Adipocyte (in vitro differentiated cells): ENCODE measurements at regions not wholly inside any gene's neighbourhood (a gene's known extent, or its start where the extent isn't known, plus 50 kb on each side); places are given as distances from the start of the nearest gene placed in this dataset.
"Not testable (repeated sequence)": the region's sequence is repeated elsewhere in the genome, so short reads cannot be mapped to it uniquely, and the experiment has no call there.

Experiments
- DNase-seq: peaks from one replicate; pipeline ENCODE4 v3.0.0-alpha.2; 2015; ENCODE audit warnings: low read depth
- H3K27me3 ChIP-seq: replicated peaks from 2 replicates; pipeline ENCODE4 v1.7.0; 2013; ENCODE audit warnings: mild to moderate bottlenecking, low read length, moderate library complexity; ENCODE audit not compliant: control insufficient read depth, insufficient read depth
- H3K36me3 ChIP-seq: 2 replicates; pipeline ENCODE4 v1.7.0; 2013; ENCODE audit warnings: low read length, mild to moderate bottlenecking, moderate library complexity; ENCODE audit not compliant: control insufficient read depth, insufficient read depth, severe bottlenecking
- H3K4me1 ChIP-seq: 2 replicates; pipeline ENCODE4 v1.7.0; 2013; ENCODE audit warnings: mild to moderate bottlenecking, low read length, moderate library complexity; ENCODE audit not compliant: control insufficient read depth, insufficient read depth
- H3K4me3 ChIP-seq: 2 replicates; pipeline ENCODE4 v1.7.0; 2013; ENCODE audit warnings: mild to moderate bottlenecking, low read length, moderate library complexity
- H3K9ac ChIP-seq: 2 replicates; pipeline ENCODE4 v1.7.0; 2013; ENCODE audit warnings: mild to moderate bottlenecking, low read length, moderate library complexity
- H3K9me3 ChIP-seq: 2 replicates; pipeline ENCODE4 v1.7.0; 2013; ENCODE audit warnings: mild to moderate bottlenecking, low read length, moderate library complexity; ENCODE audit not compliant: control insufficient read depth

DNA sequence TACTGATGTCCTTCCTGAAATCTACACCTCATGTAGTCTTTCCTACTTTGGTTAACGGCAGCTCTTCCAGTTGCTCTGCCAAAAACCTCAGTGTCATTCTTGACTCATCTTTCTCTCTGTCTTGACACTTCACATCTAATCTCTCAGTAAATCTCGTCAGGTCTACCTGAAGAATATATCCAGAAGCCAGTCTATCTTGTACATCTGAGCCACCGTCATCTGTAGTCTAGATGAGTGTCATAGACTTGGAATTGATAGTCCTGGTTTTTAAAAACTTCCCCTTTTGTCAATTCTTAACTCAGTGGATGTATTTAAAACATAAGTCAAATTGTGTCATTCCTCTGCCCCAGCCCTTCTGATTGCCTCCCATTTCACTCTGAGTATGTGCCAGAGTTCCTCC, 90.6 kb downstream of the CCDC74A start:
- H3K9me3 ChIP-seq, H3K27me3 ChIP-seq, H3K9ac ChIP-seq, DNase-seq, H3K4me3 ChIP-seq, H3K36me3 ChIP-seq, H3K4me1 ChIP-seq: not testable (repeated sequence)

DNA sequence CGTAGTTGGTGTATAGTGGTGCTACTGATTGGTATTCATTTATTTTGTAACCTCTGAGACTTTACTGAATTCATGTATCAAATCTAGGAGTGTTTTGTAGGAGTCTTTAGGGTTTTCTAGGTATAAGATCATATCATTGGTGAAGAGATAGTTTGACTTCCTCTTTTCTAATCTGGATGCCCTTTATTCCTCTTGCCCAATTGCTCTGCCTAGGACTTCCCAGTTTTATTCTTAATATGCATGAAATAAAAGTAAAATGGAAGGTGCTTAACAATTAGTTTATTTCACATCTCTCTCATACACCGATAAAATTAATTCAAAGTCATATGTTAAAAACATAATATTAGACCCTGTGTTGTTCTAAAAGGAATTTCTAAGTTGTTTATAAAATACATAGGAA, 95.2 kb downstream of the CCDC74A start:
- not testable (repeated sequence) for H3K9ac ChIP-seq, H3K4me3 ChIP-seq, H3K36me3 ChIP-seq, H3K4me1 ChIP-seq, DNase-seq, H3K27me3 ChIP-seq, H3K9me3 ChIP-seq

DNA sequence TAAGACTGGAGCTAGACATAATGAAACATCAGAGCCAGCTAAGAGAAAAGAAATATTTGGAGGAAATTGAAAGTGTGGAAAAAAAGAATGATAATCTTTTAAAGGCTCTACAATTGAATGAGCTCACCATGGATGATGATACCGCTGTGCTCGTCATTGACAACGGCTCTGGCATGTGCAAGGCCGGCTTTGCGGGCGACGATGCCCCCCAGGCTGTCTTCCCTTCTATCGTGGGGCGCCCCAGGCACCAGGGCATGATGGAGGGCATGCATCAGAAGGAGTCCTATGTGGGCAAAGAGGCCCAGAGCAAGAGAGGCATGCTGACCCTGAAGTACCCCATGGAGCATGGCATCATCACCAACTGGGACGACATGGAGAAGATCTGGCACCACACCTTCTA, 98.3 kb downstream of the CCDC74A start:
- H3K9me3 ChIP-seq, H3K36me3 ChIP-seq, DNase-seq, H3K9ac ChIP-seq, H3K27me3 ChIP-seq, H3K4me3 ChIP-seq, H3K4me1 ChIP-seq: not testable (repeated sequence)

DNA sequence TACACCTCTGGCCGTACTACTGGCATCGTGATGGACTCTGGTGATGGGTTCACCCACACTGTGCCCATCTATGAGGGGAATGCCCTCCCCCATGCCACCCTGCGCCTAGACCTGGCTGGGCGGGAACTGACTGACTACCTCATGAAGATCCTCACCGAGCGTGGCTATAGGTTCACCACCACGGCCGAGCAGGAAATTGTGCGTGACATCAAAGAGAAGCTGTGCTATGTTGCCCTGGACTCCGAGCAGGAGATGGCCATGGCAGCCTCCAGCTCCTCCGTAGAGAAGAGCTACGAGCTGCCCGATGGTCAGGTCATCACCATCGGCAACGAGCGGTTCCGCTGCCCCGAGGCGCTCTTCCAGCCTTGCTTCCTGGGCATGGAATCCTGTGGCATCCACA, 98.9 kb downstream of the CCDC74A start:
- not testable (repeated sequence) for DNase-seq, H3K9ac ChIP-seq, H3K9me3 ChIP-seq, H3K4me3 ChIP-seq, H3K4me1 ChIP-seq, H3K27me3 ChIP-seq, H3K36me3 ChIP-seq

DNA sequence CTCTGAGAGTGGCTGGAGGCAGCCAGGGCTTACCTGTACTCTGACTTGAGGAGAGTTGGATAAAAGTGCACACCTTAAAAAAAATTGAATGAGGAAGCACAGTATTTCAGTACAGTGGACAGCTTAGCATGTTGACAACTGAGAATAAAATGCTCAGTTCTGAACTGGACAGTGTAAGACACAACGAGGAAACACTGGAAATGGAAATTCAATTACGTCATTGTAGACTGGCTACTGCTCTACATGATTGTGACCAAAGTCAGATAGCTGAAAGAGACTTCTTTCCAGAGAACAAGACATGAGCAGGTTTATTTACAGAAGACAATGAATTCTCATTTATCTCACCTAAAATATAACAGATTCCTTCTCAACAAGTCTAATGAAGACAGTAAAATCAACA, 100.1 kb downstream of the CCDC74A start:
- H3K27me3 ChIP-seq, H3K9ac ChIP-seq, H3K4me1 ChIP-seq, H3K4me3 ChIP-seq, H3K9me3 ChIP-seq, DNase-seq, H3K36me3 ChIP-seq: not testable (repeated sequence)

DNA sequence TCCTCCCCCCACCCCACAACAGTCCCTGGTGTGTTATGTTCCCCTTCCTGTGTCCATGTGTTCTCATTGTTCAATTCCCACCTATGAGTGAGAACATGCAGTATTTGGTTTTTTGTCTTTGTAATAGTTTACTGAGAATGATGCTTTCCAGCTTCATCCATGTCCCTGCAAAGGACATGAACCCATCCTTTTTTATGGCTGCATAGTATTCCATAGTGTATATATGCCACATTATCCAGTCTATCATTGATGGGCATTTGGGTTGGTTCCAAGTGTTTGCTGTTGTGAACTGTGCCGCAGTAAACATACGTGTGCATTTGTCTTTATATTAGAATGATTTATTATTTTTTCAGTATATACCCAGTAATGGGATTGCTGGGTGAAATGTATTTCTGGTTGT, 104.0 kb downstream of the CCDC74A start:
- not testable (repeated sequence) for H3K36me3 ChIP-seq, DNase-seq, H3K9ac ChIP-seq, H3K27me3 ChIP-seq, H3K4me3 ChIP-seq, H3K4me1 ChIP-seq, H3K9me3 ChIP-seq

DNA sequence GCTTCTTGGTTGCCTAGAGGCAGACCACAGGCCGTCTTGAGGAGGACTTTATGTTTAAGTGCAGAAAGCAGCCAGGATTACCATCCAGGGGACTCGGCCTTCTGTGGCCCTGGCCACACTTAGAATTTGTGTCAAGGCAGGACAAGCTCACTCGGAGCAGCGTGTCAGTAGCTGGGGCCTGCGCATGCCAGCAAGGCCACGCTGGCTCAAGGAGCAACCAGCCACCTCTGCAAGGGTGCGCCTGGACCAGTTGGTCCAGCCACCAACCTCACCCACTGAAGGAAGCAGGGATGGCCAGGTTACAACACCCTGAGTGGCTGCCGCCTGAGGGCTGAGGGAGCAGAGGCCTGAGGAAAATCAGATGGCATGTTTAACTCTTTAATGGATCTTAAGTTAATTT, 105.7 kb downstream of the CCDC74A start:
- H3K9ac ChIP-seq, DNase-seq, H3K4me3 ChIP-seq, H3K36me3 ChIP-seq, H3K4me1 ChIP-seq, H3K9me3 ChIP-seq, H3K27me3 ChIP-seq: not testable (repeated sequence)

DNA sequence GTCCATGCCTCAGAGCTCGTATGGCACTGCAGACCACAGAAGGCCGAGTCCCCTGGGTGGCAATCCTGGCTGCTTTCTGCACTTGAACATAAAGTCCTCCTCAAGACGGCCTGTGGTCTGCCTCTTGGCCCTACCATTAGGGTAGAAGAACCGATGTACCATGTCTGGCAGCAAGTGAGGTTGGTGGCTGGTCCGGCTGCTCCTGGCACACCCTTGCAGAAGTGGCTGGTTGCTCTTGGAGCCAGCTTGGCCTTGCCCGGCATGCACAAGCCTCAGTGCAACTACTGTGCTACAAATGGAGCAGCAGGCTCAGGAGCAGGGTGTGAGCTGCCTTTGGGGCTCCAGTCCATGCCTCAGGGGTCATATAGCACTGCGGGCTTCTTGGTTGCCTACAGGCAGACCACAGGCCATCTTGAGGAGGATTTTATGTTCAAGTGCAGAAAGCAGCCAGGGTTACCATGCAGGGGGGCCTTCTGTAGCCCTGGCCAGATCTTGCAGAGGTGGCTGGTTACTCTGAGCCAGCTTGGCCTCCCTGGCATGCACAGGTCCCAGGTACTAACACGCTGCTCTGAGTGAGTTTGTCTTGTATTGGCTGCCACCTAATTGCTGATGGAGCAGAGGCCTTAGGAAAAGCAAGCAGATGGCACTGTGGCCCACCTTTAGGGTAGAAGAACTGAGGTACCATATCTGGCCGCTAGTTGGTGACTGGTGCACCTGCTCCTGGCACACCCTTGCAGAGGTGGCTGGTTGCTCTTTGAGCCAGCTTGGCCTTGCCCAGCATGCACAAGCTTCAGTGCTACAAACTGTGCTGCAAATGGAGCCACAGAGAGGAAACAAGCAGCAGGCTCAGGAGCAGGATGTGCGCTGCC, 106.4 kb downstream of the CCDC74A start:
- not testable (repeated sequence) for H3K36me3 ChIP-seq, DNase-seq, H3K4me3 ChIP-seq, H3K4me1 ChIP-seq, H3K9me3 ChIP-seq, H3K9ac ChIP-seq, H3K27me3 ChIP-seq

DNA sequence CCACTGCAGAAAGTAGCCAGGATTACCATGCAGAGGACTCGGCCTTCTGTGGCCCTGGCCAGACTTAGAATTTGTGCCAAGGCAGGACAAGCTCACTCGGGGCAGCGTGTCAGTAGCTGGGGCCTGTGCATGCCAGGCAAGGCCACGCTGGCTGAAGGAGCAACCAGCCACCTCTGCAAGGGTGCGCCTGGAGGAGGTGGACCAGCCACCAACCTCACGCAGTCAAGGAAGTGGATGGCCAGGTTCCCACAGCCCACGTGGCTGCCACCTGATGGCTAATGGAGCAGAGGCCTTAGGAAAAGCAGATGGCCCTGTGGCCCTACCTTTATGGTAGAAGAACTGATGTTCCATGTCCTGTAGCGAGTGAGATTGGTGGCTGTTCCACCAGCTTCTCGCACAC, 107.9 kb downstream of the CCDC74A start:
- Histone ChIP-seq H3K27me3 (no peaks in the 10 kb centered on the region), H3K9ac (no peak overlapping the region), H3K4me3 (no peak overlapping the region), H3K36me3 (no peaks in the 10 kb centered on the region), H3K9me3 (peaks cover under 1% of the 10 kb centered on the region), H3K4me1 (no peaks in the 10 kb centered on the region)
- no peak for DNase-seq

DNA sequence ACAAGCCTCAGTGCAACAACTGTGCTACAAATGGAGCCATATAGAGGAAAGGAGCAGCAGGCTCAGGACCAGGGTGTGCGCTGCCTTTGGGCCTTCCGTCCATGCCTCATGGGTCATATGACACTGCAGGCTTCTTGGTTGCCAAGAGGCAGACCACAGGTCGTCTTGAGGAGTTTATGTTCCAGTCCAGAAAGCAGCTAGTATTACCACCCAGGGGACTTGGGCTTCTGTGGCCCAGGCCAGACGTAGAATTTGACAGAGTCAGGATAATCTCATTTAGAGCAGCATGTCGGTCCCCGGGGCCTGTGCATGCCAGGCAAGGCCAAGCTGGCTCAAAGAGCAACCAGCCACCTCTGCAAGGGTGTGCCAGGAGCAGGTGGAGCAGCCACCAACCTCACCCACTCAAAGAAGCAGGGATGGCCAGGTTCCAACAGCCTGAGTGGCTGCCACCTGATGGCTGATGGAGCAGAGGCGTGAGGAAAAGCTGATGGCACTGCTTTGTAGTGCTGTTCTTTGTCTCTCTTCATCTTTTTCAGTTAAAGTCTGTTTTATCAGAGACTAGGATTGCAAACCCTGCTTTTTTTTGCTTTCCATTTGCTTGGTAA, 109.1 kb downstream of the CCDC74A start:
- H3K9ac ChIP-seq, H3K36me3 ChIP-seq, H3K9me3 ChIP-seq, H3K4me3 ChIP-seq, DNase-seq, H3K27me3 ChIP-seq: not testable (repeated sequence)
- H3K4me1 ChIP-seq: peaks cover 11% of the 10 kb centered on the region

DNA sequence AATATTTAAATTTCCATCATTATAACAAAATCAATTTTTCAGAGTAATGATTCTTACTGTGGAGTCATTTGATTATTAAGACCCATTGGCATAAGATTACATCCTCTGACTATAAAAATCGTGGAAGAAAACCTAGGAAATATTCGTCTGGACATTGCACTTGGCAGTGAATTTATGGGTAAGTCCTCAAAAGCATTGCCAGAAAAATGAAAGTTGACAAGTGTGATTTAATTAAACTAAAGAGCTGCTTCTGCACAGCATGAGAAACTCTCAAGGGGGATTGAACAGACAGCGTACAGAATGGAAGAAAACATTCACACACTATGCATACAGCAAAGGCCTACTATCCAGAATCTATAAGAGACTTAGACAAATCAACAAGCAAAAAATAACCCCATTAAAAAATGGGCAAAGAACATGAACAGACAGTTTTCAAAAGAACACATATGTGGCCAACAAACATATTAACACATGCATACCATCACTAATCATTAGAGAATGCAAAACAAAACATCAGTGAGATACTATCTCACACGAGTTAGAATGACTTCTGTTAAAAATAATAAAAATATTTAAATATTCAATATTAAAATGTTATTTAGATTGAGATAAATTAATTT, 111.4 kb downstream of the CCDC74A start:
- H3K9me3 ChIP-seq, H3K9ac ChIP-seq, DNase-seq, H3K27me3 ChIP-seq, H3K36me3 ChIP-seq, H3K4me3 ChIP-seq: not testable (repeated sequence)
- H3K4me1 ChIP-seq: peaks cover 14% of the 10 kb centered on the region
